Parathyroid adenoma (tissue), 2 donors: ENCODE measurements at regions not wholly inside any gene's neighbourhood (a gene's known extent, or its start where the extent isn't known, plus 50 kb on each side); places are given as distances from the start of the nearest gene placed in this dataset.

Experiments
- H2AFZ ChIP-seq: fragments of 300-600 bp; sonication (generic); one replicate; pipeline ENCODE4 v1.7.0; 2017; ENCODE audit warnings: antibody characterized with exemption, mild to moderate bottlenecking
- H3K27ac ChIP-seq: fragments of 300-600 bp; sonication (generic); one replicate; pipeline ENCODE4 v1.7.0; 2017
- H3K27me3 ChIP-seq: fragments of 300-600 bp; sonication (generic); one replicate; pipeline ENCODE4 v1.7.0; 2017; ENCODE audit warnings: low read length; ENCODE audit not compliant: control insufficient read depth, insufficient read depth
- H3K36me3 ChIP-seq: fragments of 300-600 bp; sonication (generic); one replicate; pipeline ENCODE4 v1.7.0; 2017; ENCODE audit warnings: low read length; ENCODE audit not compliant: control insufficient read depth, insufficient read depth
- H3K4me1 ChIP-seq: fragments of 300-600 bp; sonication (generic); one replicate; pipeline ENCODE4 v1.7.0; 2017; ENCODE audit warnings: control low read depth
- H3K4me2 ChIP-seq: fragments of 300-600 bp; sonication (generic); one replicate; pipeline ENCODE4 v1.7.0; 2017; ENCODE audit warnings: low read length
- H3K4me3 ChIP-seq: fragments of 300-600 bp; sonication (generic); one replicate; pipeline ENCODE4 v1.7.0; 2017; ENCODE audit warnings: low read depth, low read length
- H3K79me2 ChIP-seq: fragments of 300-600 bp; sonication (generic); one replicate; pipeline ENCODE4 v1.7.0; 2017; ENCODE audit warnings: control low read depth
- H3K9ac ChIP-seq: fragments of 300-600 bp; sonication (generic); one replicate; pipeline ENCODE4 v1.7.0; 2017; ENCODE audit warnings: mild to moderate bottlenecking
- H3K9me3 ChIP-seq: fragments of 300-600 bp; sonication (generic); one replicate; pipeline ENCODE4 v1.7.0; 2017; ENCODE audit warnings: low read length; ENCODE audit not compliant: control insufficient read depth
- CTCF ChIP-seq: fragments of 300-600 bp; sonication (generic); IDR thresholded peaks from one replicate; pipeline ENCODE4 v1.7.0; 2017; ENCODE audit warnings: antibody characterized with exemption, mild to moderate bottlenecking
- donor health status: primary hyperparathyroidism.

- H3K27ac ChIP-seq, result no peak overlapping the region
- no peaks in the 10 kb centered on the region for H3K9me3 ChIP-seq
- H3K79me2 ChIP-seq, result no peaks in the 10 kb centered on the region
- no peak overlapping the region for H2AFZ ChIP-seq
- H3K36me3 ChIP-seq, result no peaks in the 10 kb centered on the region
- no peak overlapping the region for H3K9ac ChIP-seq
- no peak for TF ChIP-seq CTCF
- no peak overlapping the region for H3K4me2 ChIP-seq
- no peaks in the 10 kb centered on the region for H3K27me3 ChIP-seq
- H3K4me3 ChIP-seq, result no peak overlapping the region
- peaks cover 1% of the 10 kb centered on the region for H3K4me1 ChIP-seq
Measured at GRCh38 chr16:86069736-86070298, 170.9 kb downstream of the IRF8 start.

- no peak for TF ChIP-seq CTCF
- Histone ChIP-seq H3K9me3 (no peaks in the 10 kb centered on the region), H3K4me2 (no peak overlapping the region), H3K4me1 (peaks cover 4% of the 10 kb centered on the region), H3K27me3 (no peaks in the 10 kb centered on the region), H3K36me3 (no peaks in the 10 kb centered on the region), H3K9ac (no peak overlapping the region), H3K79me2 (no peaks in the 10 kb centered on the region), H3K4me3 (no peak overlapping the region), H2AFZ (no peak overlapping the region), H3K27ac (no peak overlapping the region)
Measured at GRCh38 chr16:86070484-86070883, 171.5 kb downstream of the IRF8 start.

GRCh38 chr16:86070971-86071370 lies 172.0 kb downstream of the IRF8 start:
- TF ChIP-seq CTCF, result no peak
- no peak overlapping the region for H3K4me3 ChIP-seq
- no peak overlapping the region for H3K27ac ChIP-seq
- no peaks in the 10 kb centered on the region for H3K36me3 ChIP-seq
- H3K79me2 ChIP-seq, result no peaks in the 10 kb centered on the region
- H3K4me2 ChIP-seq, result no peak overlapping the region
- H3K9me3 ChIP-seq, result no peaks in the 10 kb centered on the region
- H3K4me1 ChIP-seq, result peaks cover 4% of the 10 kb centered on the region
- no peaks in the 10 kb centered on the region for H3K27me3 ChIP-seq
- H2AFZ ChIP-seq, result no peak overlapping the region
- no peak overlapping the region for H3K9ac ChIP-seq

GRCh38 chr16:86071611-86072240 lies 172.8 kb downstream of the IRF8 start:
- no peaks in the 10 kb centered on the region for H3K9me3 ChIP-seq
- no peak overlapping the region for H3K4me3 ChIP-seq
- no peak for TF ChIP-seq CTCF
- no peaks in the 10 kb centered on the region for H3K79me2 ChIP-seq
- no peaks in the 10 kb centered on the region for H3K27me3 ChIP-seq
- H3K36me3 ChIP-seq, result no peaks in the 10 kb centered on the region
- H3K4me1 ChIP-seq, result peaks cover 4% of the 10 kb centered on the region
- H3K9ac ChIP-seq, result no peak overlapping the region
- no peak overlapping the region for H3K4me2 ChIP-seq
- no peak overlapping the region for H2AFZ ChIP-seq
- H3K27ac ChIP-seq, result no peak overlapping the region
